ENCODE measurements at regions not wholly inside any gene's neighbourhood (a gene's known extent, or its start where the extent isn't known, plus 50 kb on each side); places are given as distances from the start of the nearest gene placed in this dataset.

- DNase-seq (ENCODE audit: low read depth in 2 of 2) = peak in 1 of 2 donors; percentile 40
Observed at GRCh38 chr13:107348471-107348870, 780.5 kb upstream of the ARGLU1 start.

GRCh38 chr13:107347641-107348369 lies 779.9 kb upstream of the ARGLU1 start:
- DNase-seq (ENCODE audit: low read depth in 2 of 2) = no peak

GRCh38 chr13:107342747-107343146 lies 774.8 kb upstream of the ARGLU1 start:
- no peak for DNase-seq (ENCODE audit: low read depth in 2 of 2)

GRCh38 chr13:107339209-107339608 lies 771.3 kb upstream of the ARGLU1 start:
- no peak for DNase-seq (ENCODE audit: low read depth in 2 of 2)

- DNase-seq (ENCODE audit: low read depth in 2 of 2) = no peak
Observed at GRCh38 chr13:107332188-107332587, 764.3 kb upstream of the ARGLU1 start.

- no peak for DNase-seq (ENCODE audit: low read depth in 2 of 2)
Observed at GRCh38 chr13:107331359-107331758, 763.4 kb upstream of the ARGLU1 start.

- no peak for DNase-seq (ENCODE audit: low read depth in 2 of 2)
Observed at GRCh38 chr13:107330484-107330883, 762.5 kb upstream of the ARGLU1 start.

- no peak for DNase-seq (ENCODE audit: low read depth in 2 of 2)
Observed at GRCh38 chr13:107329991-107330390, 762.1 kb upstream of the ARGLU1 start.

GRCh38 chr13:107324416-107325204 lies 756.7 kb upstream of the ARGLU1 start:
- DNase-seq (ENCODE audit: low read depth in 2 of 2) = no peak

GRCh38 chr13:107322228-107322627 lies 754.3 kb upstream of the ARGLU1 start:
- peak in 1 of 2 donors; percentile 16 for DNase-seq (ENCODE audit: low read depth in 2 of 2)

GRCh38 chr13:107305178-107305577 lies 737.2 kb upstream of the ARGLU1 start:
- no peak for DNase-seq (ENCODE audit: low read depth in 2 of 2)

- peak; percentile 12 to 15 for DNase-seq (ENCODE audit: low read depth in 2 of 2)
Observed at GRCh38 chr13:107301724-107302374, 733.9 kb upstream of the ARGLU1 start.

GRCh38 chr13:107299717-107300116 lies 731.8 kb upstream of the ARGLU1 start:
- DNase-seq (ENCODE audit: low read depth in 2 of 2) = no peak

GRCh38 chr13:107296804-107297203 lies 728.9 kb upstream of the ARGLU1 start:
- DNase-seq (ENCODE audit: low read depth in 2 of 2) = peak in 1 of 2 donors; percentile 72

GRCh38 chr13:107295416-107296140 lies 727.6 kb upstream of the ARGLU1 start:
- DNase-seq (ENCODE audit: low read depth in 2 of 2) = no peak

GRCh38 chr13:107293924-107294323 lies 726.0 kb upstream of the ARGLU1 start:
- no peak for DNase-seq (ENCODE audit: low read depth in 2 of 2)

GRCh38 chr13:107291875-107292274 lies 723.9 kb upstream of the ARGLU1 start:
- peak in 1 of 2 donors; percentile 17 for DNase-seq (ENCODE audit: low read depth in 2 of 2)

GRCh38 chr13:107289540-107289939 lies 721.6 kb upstream of the ARGLU1 start:
- DNase-seq (ENCODE audit: low read depth in 2 of 2) = peak in 1 of 2 donors; percentile 47

- DNase-seq (ENCODE audit: low read depth in 2 of 2) = peak; percentile 52 to 86
Observed at GRCh38 chr13:107284173-107284572, 716.2 kb upstream of the ARGLU1 start.

- no peak for DNase-seq (ENCODE audit: low read depth in 2 of 2)
Observed at GRCh38 chr13:107277911-107278310, 710.0 kb upstream of the ARGLU1 start.

- peak in 1 of 2 donors; percentile 60 for DNase-seq (ENCODE audit: low read depth in 2 of 2)
Observed at GRCh38 chr13:107276936-107277335, 709.0 kb upstream of the ARGLU1 start.

Data from lung microvascular endothelial cell (primary cell).